ENCODE measurements at regions not wholly inside any gene's neighbourhood (a gene's known extent, or its start where the extent isn't known, plus 50 kb on each side); places are given as distances from the start of the nearest gene placed in this dataset.

- TF ChIP-seq, protein P1, sequence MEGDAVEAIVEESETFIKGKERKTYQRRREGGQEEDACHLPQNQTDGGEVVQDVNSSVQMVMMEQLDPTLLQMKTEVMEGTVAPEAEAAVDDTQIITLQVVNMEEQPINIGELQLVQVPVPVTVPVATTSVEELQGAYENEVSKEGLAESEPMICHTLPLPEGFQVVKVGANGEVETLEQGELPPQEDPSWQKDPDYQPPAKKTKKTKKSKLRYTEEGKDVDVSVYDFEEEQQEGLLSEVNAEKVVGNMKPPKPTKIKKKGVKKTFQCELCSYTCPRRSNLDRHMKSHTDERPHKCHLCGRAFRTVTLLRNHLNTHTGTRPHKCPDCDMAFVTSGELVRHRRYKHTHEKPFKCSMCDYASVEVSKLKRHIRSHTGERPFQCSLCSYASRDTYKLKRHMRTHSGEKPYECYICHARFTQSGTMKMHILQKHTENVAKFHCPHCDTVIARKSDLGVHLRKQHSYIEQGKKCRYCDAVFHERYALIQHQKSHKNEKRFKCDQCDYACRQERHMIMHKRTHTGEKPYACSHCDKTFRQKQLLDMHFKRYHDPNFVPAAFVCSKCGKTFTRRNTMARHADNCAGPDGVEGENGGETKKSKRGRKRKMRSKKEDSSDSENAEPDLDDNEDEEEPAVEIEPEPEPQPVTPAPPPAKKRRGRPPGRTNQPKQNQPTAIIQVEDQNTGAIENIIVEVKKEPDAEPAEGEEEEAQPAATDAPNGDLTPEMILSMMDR (IDR thresholded peaks at IDR 0.05 in 4 of 5, conservative IDR thresholded peaks at IDR 0.05 in 1 of 5): no peak
- TF ChIP-seq POLR2A (IDR thresholded peaks at IDR 0.05): no peak
These were observed 1793.8 kb upstream of the PCDH20 start for GRCh38 chr13:63209330-63210017.

All from gastrocnemius medialis (tissue), 4 donors.